ENCODE measurements at regions not wholly inside any gene's neighbourhood (a gene's known extent, or its start where the extent isn't known, plus 50 kb on each side); places are given as distances from the start of the nearest gene placed in this dataset.

- DNase-seq, result no peak
Measured at GRCh38 chr14:104359301-104359968, 220.1 kb upstream of the C14orf180 start.

GRCh38 chr14:104359969-104360442 lies 219.6 kb upstream of the C14orf180 start:
- DNase-seq, result no peak

GRCh38 chr14:104360501-104360900 lies 219.1 kb upstream of the C14orf180 start:
- no peak for DNase-seq

GRCh38 chr14:104361101-104361591 lies 218.4 kb upstream of the C14orf180 start:
- DNase-seq, result no peak

GRCh38 chr14:104361921-104362681 lies 217.5 kb upstream of the C14orf180 start:
- no peak for DNase-seq

- DNase-seq, result no peak
Measured at GRCh38 chr14:104362761-104363605, 216.6 kb upstream of the C14orf180 start.

GRCh38 chr14:104363891-104364760 lies 215.4 kb upstream of the C14orf180 start:
- DNase-seq, result no peak

GRCh38 chr14:104364830-104365229 lies 214.7 kb upstream of the C14orf180 start:
- DNase-seq, result no peak

GRCh38 chr14:104366931-104367865 lies 212.4 kb upstream of the C14orf180 start:
- no peak for DNase-seq

- DNase-seq, result no peak
Measured at GRCh38 chr14:104367866-104368750, 211.5 kb upstream of the C14orf180 start.

- DNase-seq, result no peak
Measured at GRCh38 chr14:104368751-104369100, 210.8 kb upstream of the C14orf180 start.

GRCh38 chr14:104369208-104369607 lies 210.4 kb upstream of the C14orf180 start:
- no peak for DNase-seq

- no peak for DNase-seq
Measured at GRCh38 chr14:104370256-104370870, 209.2 kb upstream of the C14orf180 start.

- DNase-seq, result no peak
Measured at GRCh38 chr14:104371031-104371430, 208.5 kb upstream of the C14orf180 start.

GRCh38 chr14:104371917-104372316 lies 207.6 kb upstream of the C14orf180 start:
- DNase-seq, result no peak

GRCh38 chr14:104372390-104373054 lies 207.0 kb upstream of the C14orf180 start:
- DNase-seq, result no peak

GRCh38 chr14:104373055-104373854 lies 206.3 kb upstream of the C14orf180 start:
- peak; percentile 21 for DNase-seq
